GM18520 (cell line): ENCODE measurements at regions not wholly inside any gene's neighbourhood (a gene's known extent, or its start where the extent isn't known, plus 50 kb on each side); places are given as distances from the start of the nearest gene placed in this dataset.
A peak's percentile ranks its signal among the peaks of the same experiment; 100 is the strongest.
"Not testable (repeated sequence)": the region's sequence is repeated elsewhere in the genome, so short reads cannot be mapped to it uniquely, and the experiment has no call there.

Source experiments
- ATAC-seq: cut with Tn5 transposase; IDR thresholded peaks from one replicate; pipeline ENCODE4 v1.9.1; 2021; ENCODE audit not compliant: unreplicated experiment

DNA sequence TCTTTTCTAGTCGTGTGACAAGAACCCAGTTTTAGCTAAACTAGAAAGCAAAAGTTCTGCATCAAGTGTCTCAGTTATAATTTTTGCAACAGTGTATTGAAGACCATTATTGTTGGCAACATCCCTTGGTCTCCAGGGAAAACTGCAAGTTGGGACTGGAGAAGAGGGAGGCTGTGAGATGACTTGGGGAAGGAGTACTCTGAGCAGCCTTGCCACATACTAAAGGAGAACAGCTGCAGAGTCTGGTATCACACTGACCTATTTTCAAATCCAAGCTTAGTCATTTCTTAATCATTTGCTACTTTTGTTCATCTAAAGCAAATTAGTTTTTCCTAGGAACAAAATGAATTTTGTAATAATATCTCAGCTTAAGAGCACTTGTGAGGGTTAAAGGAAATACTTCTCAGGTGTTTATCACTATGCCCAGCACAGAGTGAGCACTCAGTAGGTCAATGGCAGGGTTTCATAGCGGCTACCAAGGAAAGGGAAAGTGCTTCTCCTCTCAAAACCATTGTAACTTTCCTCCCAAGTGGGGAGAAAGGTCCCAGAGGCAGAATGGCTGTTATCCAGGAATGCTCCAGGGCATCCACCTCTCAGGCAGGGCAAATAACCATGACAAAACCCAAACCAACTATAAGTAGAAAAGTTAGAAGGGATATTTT, 247.1 kb downstream of the C11orf87 start:
- no peak for ATAC-seq

DNA sequence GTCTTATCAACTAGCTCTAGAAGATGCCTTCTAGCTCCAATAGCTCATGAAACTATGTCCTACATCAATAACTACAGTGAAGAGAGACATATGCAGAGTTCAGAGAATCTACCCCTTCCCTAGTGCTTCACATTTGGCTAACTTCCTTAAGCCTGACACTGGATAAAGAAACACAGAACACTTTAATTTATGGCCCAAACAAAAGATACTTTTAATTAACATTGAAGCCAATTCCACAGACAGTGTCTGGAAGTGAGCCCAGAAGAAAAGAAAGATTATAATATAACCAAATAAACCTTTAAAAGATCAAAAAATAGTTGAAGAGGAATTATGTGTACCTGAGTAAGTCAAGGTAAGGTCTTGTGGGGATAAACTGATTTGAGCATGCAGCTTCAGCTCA, 255.2 kb downstream of the C11orf87 start:
- no peak for ATAC-seq

DNA sequence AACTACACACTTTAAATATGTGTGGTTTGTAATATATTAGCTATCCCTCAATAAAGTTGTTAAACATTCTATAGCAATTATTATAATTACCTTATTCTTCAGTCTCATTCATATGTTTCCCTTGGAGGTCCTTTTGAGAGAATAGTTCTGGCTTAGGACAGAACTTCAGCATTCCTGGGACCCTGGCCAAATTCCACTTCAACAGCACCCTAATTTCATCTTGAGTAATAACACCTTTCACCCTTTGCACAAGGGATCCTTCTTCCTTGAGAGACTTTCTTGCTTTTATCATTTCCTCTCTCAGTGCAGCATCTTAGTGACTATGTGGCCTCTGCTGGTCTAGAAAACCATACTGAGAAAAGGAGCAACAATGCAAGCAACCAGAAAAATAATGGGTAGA, 255.9 kb downstream of the C11orf87 start:
- ATAC-seq = no peak

DNA sequence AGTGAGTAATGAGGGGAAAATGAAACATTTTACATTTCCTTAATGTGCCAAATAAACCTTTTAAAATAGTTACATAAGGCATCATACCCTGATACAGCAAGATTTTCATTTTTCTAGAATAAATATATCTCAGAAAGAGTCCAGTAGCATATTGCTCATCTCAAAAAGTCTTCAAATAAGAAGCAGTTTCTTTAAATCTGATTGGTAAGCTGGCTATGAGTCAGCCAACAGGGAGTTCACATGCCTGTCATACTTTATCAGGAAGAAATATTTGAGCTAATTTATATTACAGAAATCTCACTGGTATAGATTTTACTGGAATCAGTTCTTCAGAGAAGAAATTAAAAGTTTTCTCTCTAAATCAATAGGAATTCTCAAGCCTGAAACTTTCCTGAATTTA, 258.1 kb downstream of the C11orf87 start:
- ATAC-seq = no peak

DNA sequence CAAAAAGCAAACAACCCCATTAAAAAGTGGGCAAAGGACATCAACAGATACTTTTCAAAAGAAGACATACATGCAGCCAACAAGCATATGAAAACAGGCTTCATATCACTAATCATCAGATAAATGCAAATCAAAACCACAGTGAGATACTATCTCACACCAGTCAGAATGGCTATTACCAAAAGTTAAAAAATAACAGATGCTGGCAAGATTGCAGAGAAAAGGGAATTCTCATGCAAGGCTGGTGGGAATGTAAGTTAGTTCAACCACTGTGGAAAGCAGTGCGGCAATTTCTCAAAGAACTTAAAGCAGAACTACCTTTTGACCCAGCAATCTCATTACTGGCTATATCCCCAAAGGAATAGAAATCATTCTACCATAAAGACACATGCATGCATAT, 260.8 kb downstream of the C11orf87 start:
- not testable (repeated sequence) for ATAC-seq

DNA sequence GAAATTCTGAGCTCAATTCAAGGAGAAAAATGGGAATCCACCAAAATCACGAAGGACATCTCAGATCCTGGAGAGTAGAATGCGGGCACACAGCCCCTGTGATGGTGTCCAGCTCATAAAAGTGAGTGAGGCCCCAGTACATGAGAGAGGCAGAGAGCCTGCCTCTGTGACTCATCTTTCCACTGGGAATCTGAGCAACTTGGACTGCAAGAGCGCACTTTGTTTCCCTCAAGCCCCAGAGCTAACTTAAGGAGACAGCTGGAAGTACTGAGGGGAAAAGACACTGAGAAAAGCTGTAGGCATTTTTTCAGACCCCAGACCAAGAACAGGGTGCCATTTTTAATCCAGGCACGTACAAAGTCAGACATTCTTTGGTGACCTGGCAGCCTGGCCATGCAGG, 273.7 kb downstream of the C11orf87 start:
- no peak for ATAC-seq

DNA sequence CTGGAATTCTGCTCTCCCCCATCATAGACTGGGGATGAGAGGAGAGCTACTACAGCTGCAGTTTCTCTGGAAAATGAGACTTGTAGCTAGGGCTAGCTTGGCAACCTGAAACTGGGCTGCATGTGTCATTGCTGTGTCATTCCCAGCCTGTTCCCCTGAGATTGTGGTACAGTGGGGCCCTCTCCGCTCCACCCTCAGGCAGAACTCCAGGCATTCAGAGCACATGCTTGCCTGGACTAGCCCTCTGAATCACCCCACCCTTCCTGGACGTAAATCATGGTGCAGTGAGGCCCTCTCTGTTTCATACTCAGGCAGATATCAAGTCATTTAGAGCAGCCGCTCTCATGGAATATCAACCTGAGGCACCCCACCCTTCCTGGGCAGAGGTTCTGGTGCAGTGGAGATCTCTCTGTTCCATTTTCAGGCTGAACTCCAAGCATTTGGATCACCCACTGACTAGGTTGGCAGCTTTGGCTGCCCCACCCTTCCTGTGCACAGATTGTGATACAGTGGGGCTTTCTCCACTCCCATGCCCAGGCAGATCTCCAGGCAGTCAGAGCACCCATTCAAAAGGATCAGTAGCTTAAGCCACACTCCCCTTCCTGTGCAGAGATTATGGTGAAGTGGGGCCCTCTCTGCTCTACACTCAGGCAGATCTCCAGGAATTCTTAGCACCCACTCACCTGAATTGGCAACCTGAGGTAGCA, 274.4 kb downstream of the C11orf87 start:
- ATAC-seq = no peak

DNA sequence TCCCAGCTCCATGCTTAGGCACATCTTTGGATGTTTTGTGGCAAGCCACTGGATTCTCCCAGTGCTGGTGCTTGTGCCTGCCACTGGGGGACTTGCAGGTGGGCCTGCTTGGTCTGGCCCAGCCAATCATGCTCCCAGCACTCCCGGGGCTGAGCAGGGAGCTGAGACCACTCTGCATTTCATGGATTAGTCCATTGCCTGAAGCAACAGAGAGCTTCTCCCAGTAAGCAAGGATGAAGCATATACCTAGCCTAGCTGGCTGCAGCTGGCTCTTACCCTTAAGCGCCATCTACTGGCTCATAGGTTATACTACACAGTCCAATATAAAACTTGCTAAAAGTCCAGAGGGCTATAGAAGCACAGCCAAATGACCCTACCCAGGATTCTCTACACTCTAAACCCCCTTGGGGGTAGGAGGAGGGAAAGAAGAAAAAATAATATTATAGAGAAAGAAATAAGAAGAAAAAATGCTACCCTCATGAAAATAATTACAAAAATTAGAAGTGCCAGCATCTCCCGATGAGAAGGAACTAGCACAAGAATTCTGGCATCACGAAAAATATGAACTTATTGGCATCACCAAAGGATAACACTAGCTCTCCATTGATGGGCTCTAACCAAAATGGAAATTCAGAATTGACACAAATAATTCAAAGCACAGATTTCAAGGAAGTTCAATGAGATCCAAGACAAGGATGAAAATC, 275.3 kb downstream of the C11orf87 start:
- peak; percentile 90 for ATAC-seq

DNA sequence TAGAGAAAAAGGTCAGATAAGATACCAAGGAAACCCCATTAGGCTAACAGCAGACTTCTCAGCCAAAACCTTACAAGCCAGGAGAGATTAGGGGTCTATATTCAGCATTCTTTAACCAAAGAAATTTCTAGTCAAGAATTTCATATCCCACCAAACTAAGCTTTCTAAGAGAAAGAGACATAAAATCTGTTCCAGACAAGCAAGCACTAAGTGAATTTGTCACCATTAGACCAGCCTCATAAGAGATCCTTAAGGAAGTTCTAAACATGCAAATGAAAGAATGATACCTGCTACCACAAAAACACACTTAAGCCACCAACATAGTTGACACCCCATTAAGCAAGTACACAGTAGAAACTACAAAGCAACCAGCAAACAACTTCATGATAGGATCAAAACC, 276.2 kb downstream of the C11orf87 start:
- no peak for ATAC-seq

DNA sequence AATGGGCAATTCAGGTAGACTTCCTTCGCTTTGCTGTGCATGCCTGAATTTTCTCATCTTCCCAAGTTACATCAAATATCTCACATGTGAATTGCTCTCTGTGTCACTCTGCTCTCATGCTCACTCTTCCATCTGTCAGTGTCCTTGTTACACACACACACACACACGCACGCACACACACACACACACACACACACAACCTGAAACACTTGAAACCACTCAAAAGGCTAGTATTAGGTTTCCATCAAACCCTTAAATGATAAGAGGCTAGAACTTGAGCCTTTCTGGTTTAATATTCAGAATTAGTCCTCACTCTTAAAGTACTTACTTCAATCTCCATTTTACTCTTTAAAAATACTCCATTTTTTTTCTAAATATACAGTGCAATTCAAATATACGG, 282.4 kb downstream of the C11orf87 start:
- no peak for ATAC-seq

DNA sequence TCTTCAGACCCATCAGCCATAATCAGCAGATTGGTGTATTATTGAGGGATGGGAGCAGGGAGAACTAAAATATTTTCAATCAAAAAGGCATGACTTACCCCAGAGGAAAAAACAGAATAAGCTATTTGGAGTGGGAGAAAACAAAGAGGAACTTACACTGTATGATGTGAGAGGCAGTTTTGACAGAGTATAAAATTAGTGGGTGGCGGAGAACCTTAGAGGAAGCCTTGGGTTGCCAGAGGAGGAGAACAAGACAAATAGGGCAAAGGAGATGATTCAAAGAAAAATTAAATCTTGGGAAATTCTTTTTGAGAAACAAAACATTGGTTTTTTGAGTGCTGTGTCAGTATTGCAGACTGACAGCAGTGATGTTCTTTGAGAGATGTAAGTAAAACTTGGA, 285.0 kb downstream of the C11orf87 start:
- no peak for ATAC-seq

DNA sequence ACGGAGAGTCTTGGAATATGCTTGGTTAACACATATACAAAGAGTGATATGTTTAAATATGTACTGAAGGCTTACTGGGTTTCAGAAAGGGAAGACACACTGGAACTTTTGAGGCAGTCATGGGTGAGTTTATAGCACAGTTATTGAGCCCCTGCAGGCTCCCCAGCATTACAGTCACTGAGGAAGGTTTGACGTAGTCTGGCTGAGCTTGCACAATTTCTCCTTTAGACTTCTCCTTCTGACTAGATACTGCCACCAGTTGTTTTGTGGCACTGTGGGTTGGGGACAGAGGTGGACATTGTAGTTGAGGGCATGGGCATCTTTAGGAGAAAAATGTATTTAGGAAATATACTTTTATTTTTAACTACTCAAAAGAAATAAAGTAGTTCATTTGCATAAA, 285.4 kb downstream of the C11orf87 start:
- no peak for ATAC-seq

DNA sequence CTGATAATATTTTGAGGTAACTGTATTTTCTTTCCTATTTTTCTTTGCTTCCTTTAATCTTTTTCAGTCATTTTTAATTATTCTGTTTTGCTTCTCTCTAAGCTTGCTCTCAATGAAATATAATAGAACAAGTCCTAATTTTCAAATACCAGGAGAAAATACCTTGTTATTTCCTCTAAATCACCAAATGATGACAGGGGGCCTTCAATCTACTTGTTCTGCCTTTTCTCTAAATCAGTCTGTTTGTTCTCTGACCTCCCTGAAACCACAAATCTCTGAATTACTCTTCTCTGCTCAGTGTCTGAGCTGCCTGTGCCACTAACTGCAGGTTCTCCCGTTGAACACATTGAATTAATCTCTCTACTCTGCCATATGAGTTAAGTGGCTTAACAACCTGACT, 286.2 kb downstream of the C11orf87 start:
- ATAC-seq = no peak

DNA sequence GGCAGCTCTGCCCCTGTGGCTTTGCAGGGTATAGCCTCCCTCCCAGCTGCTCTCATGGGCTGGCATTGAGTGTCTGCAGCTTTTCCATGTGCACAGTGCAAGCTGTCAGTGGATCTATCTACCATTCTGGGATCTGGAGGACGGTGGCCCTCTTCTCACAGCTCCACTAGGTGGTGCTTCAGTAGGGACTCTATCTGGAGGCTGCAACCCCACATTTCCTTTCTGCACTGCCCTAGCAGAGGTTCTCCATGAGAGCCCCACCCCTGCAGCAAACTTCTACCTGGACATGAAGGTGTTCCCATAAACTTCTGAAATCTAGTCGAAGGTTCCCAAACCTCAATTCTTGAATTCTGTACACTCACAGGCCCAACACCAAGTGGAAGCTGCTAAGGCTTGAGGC, 292.5 kb downstream of the C11orf87 start:
- ATAC-seq = not testable (repeated sequence)

DNA sequence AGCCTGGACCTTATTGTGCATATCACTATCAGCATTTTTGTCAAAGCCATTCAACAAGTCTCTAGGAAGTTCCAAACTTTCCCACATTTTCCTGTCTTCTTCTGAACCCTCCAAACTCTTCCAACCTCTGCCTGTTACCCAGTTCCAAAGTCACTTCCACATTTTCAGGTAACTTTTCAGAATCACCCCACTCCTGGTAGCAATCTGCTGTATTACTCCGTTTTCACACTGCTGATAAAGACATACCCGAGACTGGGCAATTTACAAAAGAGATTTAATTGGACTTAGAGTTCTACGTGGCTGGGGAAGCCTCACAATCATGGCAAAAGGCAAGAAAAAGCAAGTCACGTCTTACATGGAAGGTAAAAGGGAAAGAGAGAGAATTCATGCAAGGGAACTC, 293.4 kb downstream of the C11orf87 start:
- ATAC-seq = not testable (repeated sequence)

DNA sequence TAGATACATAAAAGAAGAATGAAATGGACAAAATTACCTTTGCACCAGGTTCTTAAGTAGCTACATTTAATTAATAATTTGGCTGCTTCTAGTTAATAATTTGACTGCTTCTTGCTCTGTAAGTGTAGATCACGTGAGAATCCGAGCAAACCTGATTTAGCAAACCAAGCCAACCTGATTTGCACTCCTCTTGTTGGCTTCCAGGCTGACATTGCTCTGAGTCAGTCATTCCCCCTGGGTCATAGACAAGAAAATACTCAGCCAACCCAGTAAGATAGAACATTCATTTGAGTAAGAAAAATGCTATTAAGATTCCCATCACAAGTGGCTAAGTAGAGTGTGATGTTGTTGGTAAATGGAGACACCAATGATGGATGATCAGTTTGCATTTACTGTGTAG, 304.1 kb downstream of the C11orf87 start:
- ATAC-seq = no peak

DNA sequence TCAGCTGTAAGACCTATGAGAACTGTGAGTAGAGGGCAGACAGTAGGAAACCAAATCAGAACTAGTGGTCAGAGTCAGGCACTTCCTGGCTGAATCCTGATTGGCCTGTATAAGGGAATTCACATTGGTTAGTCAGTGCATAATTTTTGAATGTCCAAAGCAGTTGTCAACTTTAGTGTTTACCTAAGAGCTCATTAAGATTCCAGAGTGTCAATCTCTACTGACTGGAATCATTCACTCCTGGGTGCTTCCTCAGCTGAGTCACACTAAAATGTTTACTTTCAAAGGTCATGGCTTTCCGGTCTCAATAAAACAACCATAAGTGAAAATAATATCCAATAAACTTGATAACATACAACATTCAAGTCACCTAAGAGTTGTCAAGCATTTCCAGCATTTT, 306.1 kb downstream of the C11orf87 start:
- ATAC-seq = no peak

DNA sequence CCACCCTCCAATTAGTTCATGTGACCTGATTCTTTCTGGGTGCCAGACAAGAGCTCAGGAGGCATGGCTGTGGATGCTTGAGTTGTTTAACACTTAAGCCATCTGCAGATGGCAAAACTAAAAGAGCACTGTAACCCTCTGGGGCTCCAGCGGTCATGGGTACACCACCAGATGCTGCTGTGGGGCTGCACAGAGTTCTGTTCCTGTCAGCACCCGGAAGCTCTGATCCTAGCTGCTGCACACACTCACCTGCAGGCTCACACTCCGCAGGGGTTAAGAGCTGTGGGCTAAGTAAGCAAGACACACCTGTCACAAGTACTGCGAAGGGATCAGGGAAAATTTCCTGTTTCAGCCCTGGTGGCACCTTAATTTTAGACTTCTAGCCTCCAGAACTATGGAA, 307.8 kb downstream of the C11orf87 start:
- ATAC-seq = no peak

DNA sequence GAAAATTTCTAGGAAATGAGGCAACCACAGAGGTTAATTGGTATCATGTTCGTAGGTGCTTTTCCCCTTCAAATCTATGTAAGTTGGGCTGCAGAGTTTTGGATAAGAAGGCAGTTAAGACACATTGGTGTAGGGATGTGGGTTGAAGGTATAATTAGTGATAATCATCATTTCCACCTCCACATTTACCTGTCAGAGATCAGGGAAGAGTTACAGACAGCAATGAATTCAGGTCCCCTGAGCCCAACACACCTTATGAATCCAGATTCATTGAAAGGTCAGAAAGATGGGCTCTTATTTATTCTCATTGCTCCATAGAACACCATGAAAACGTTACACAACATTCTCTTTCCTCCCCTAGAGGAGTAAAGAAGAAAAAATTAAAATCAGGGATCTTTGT, 308.7 kb downstream of the C11orf87 start:
- ATAC-seq = no peak

DNA sequence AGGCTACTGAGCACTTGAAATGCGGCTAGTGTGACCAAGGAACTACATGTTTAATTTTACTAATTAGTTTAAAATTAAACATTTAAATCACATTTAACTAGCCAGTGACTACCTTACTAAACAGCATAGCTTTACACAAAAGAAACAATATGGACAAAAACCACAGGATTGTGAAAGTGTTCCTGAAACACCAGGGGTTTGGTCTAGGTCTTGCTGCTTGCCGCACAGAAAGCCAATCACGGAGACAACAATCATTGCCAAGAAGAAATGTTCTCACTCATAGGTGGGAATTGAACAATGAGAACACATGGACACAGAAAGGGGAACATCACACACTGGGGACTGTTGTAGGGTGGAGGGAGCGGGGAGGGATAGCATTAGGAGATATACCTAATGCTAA, 309.5 kb downstream of the C11orf87 start:
- no peak for ATAC-seq

DNA sequence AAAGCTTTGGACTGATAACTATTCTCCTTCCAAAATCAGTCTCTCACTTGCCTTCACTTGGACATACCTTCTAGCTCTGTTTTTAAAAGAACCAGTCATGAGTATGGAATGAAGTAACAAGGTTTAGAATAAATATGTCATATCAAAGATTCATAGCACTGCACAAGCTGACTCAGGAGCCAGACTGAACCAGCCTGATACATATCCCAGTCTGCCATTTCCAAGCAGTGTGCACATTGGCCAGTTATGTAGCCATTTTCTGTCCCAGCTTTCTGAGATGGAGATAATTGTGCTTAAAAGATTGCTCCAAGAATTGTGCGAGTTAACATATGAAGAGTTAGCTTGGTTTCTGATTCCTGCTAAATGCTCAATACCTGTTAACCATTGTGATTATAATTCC, 311.3 kb downstream of the C11orf87 start:
- ATAC-seq = no peak

DNA sequence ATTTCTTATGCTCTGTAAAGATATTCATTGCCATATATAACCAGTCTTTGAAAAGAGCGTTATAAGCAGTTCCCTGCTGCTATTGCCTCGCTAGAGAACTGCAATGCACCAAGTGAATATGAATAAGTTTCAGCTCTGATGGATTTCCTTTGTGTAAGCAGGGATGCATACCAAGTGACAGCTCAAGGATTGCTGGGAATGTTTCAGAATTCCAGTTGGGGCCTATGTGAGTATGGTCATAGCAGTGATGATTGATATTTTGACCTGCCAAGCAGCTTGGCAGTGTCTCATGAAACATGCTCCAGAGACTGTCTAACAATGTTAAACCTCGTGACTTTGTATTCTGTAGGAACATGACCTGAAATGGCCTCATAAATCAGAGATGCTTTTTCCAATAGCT, 312.6 kb downstream of the C11orf87 start:
- ATAC-seq = no peak
